ENCODE measurements at regions not wholly inside any gene's neighbourhood (a gene's known extent, or its start where the extent isn't known, plus 50 kb on each side); places are given as distances from the start of the nearest gene placed in this dataset.
A peak's percentile ranks its signal among the peaks of the same experiment; 100 is the strongest.
"Not testable (repeated sequence)": the region's sequence is repeated elsewhere in the genome, so short reads cannot be mapped to it uniquely, and the experiment has no call there.

GRCh38 chr7:94277236-94277635 is 117.5 kb upstream of the COL1A2 start:
- no peak for DNase-seq

DNA sequence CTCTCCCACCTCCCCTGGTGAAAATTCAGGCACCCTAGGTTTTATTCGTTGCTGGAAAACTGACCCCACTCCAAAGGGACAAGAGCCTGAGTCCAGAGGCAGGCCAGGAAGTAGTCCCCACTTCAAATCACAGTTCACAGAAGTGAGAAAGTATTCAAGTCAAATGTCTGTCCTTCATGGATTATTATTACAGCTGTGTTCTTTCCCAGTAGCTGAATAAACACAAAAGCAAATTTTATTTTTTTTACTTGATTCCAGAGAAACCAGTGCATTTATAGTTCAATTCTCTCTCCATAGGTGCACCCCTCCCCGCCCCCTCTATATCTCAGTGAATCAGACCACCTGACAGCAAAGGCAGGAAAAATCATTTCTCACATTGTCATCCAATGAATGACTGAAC is 113.8 kb upstream of the COL1A2 start:
- DNase-seq = no peak

- DNase-seq = no peak
Observed at GRCh38 chr7:94284104-94284503, 110.6 kb upstream of the COL1A2 start.

GRCh38 chr7:94286111-94286510 is 108.6 kb upstream of the COL1A2 start:
- no peak for DNase-seq

DNA sequence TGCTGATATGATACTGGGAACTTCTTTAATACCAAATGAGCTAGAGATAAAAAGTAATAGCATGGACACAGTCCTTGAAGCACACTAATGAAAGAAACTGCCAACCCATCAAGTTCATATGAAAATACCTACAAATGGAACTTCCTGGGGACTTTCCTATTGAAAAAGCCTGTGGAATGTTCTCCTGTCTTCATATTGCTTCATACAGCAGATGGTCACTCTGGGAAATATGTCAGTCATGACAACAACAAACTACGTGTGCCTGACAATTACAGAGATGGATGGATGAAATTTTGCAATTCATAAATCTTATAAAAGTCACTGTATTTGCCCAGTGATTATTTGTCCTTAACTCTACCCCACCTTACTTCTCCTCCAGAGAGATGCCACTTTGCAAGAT is 106.6 kb upstream of the COL1A2 start:
- no peak for DNase-seq

DNA sequence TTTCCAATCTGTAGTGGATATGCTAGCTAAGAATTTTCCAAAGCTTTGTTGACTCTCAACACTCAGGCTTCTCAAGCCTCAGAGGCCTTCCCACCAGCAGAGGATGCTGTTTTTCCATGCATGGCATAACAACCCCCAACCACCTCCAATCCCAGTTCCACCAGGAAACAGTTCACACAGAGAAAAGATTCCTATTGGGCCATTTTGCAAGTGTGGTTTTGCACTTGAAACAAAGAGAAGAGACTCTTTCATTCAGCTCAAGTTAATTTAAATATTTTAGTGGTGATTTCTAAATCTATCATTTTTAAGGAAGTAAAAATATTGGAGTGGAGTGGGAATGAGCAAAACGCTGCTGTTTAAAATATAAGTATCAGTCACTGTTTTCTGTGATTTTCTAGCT is 105.6 kb upstream of the COL1A2 start:
- DNase-seq = peak; percentile 81

DNA sequence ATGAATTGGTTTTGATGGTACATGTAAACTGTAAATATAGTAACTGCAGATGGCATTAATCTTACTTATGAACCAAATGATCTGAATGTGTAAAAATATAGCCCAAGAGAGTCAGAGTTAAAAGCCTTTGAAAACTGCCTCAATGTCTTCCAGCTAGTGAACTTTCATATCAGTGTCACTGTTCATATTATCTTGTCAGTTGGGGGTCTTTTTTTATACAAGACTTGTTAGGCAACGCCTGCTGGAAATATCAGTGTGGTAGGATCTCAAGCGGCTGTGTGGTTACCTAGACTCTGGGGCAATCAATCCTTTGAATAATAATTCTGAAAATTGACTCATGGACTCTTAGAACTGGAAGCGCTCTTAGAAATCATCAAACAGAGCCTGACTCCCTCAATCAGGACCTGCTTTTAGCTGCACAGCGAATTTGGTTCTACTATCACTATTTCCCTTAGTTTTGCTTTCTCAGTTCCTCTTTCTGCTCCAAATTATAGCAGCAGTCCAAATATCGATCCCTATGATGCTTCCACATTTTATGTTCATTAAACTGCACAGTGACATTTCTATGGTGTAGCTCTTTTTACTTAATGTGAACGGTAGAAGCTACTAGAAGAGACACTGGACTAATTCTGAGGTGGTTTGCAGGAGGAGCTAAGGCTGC is 100.1 kb upstream of the COL1A2 start:
- no peak for DNase-seq

- no peak for DNase-seq
Observed at GRCh38 chr7:94295850-94296249, 98.8 kb upstream of the COL1A2 start.

DNA sequence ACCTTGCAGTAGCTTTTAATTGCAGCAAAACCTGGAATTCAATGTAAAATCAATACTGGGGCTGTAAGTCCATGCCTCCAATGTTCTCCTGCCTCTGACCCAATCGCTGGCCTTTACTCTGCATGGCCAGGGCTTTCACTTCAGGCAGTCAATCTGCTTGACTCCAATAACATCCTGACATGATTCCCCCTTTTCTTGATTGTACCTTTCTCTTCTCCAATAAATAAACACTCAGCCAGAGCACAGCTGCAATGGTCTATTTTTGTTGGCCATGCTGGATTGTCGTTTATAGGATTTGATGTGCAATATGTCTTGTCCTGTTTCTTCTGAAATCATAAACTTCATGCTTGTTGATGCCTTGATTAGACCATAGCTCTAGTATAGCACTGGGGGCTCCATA is 97.8 kb upstream of the COL1A2 start:
- no peak for DNase-seq

DNA sequence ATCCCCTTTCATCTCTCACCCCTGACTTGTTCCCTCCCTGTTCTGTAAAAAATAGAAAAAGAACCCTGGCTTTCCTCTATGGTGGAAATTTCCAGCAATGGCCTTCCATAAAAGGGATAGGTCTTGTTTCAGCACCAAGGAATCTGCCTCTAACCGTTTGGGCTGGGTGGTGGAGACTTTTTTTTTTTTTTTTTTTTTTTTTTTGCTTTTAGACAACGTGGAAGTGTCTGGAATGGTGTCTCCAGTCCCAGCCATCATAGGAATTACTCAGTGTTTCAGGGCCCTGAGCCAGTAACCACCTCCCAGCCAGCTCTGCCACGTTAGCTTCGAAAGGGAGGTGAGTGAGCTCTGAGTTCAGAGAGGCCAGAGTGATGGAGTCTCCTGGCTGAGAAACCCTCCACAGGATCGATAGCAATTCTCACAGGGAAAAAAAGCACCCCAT is 97.3 kb upstream of the COL1A2 start:
- no peak for DNase-seq

DNA sequence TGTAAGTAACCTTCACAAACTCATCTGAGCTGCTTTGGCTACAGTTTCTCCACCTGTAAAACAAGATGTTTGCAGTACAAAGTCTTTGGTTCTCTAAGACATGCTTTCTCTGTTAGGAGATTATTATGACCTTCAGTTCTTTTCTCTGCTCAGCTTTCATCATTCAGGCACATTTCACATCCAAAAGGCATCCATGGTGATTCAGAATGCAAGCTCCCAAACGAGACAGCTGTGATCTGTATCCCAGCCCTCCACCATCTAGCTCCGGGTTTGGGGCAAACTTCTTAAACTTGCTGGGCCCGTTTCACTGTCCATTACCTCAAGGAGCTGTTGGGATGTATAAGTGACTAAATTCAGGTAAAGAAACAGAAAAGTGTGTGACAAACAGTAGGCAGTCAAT is 95.8 kb upstream of the COL1A2 start:
- DNase-seq = no peak

GRCh38 chr7:94300176-94300835 is 94.4 kb upstream of the COL1A2 start:
- DNase-seq = no peak

DNA sequence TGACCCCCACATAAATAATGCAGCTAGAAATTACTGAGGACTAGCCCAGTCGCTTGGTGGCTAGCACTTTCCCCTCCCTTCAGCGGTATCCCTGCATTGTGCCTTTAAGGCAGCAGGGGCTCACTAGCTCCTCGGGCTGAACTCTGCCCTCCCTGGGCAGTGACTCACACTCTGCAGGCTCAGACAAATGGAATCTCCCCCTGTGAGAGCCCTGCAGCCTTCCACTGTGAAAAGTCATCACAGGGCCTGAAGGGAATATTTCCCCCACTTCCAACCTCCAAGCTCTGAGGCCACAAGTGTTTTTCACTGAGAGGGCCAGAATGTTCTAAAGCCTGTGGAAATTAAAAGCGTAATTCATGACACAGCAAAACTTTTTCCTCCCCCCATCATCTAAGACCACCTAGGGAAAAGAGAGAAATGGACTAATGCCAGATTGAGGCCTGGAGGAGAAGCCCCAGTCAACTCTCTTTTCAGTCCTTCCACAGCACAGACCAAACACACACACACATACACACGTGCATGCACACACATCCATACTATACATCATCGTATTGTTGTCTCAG is 93.6 kb upstream of the COL1A2 start:
- no peak for DNase-seq

GRCh38 chr7:94303118-94303517 is 91.6 kb upstream of the COL1A2 start:
- no peak for DNase-seq

- DNase-seq = no peak
Observed at GRCh38 chr7:94303695-94304094, 91.0 kb upstream of the COL1A2 start.

GRCh38 chr7:94304878-94305277 is 89.8 kb upstream of the COL1A2 start:
- no peak for DNase-seq

GRCh38 chr7:94305836-94306235 is 88.9 kb upstream of the COL1A2 start:
- DNase-seq = no peak

DNA sequence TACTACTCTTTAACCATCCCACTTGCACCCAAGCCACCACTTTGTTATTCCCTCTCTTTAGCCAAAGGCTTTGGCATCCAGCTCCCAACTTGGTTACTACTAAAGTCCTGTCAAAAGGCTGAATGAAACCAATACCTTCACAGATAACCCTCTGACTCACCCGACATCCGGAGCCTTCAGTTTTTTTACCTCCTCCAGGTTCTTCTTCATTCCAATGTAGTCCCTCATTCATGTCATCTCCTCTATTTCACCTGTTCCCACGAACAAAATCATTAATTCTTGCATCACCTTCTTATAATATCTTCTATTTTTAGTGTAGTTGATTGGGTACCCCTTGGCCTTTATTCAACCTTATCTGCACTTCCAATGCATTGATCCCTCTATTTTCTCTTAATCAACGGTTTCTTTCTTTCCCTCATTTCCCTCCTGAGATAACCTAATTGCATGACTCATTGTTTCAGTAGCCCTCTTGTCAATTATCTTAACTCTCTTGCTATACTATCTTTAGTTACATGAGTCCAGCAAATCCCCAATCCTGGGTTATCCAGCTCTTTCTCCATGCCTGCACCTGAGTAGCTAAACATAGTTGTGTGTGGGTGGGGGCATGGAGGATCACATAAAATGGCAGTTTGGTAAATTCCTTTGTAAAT is 87.2 kb upstream of the COL1A2 start:
- no peak for DNase-seq

GRCh38 chr7:94311515-94311914 is 83.2 kb upstream of the COL1A2 start:
- no peak for DNase-seq

GRCh38 chr7:94313926-94314325 is 80.8 kb upstream of the COL1A2 start:
- DNase-seq = no peak

DNA sequence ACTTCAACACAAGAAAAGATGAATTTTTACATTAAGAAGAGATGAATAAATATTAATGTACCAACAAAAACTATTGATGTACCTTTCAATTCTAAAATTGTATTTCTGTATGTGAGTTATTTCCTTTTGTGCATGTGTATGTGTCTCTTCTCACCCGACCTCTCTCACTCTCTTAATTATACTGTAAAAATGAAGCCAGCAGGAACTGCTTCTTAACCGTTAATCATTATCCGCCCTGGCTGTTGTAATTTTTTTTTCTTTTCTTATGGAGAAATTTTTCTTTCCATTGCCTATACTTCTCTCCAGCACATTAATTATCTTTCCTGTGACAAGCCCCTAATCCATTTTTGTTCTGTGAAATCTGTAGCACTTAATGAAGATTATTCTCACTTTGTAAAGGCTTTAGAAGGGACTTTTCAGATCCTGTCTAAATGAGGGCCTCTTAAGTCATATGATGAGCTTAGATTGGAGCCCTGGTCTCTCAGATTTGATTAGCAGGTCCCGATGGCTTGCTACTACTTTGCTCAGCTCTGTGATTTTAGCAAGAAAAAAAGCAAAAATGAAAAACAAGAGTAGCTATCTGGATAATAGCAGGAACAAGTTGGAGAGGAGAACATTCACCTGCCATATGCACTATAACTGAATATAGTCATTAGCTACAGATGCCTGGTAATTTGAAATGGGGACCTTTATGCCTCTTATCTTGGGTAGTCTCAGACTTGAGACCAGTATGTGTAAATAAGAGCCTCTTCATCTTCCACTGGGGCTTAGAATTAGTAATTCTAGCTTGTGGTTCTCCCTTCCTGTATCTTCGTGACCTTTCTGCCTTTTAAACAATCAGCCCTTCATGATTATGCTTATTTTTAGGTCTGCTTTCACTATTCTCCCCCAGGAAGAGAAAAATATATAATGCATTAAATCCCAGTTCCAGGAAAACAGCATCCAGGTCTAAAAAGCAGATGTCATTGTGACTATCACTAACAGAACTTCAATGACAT is 80.0 kb upstream of the COL1A2 start:
- no peak for DNase-seq

- not testable (repeated sequence) for DNase-seq
Observed at GRCh38 chr7:94321138-94321537, 73.6 kb upstream of the COL1A2 start.

GRCh38 chr7:94323844-94324243 is 70.9 kb upstream of the COL1A2 start:
- no peak for DNase-seq
